GM19240 (cell line): ENCODE measurements at regions not wholly inside any gene's neighbourhood (a gene's known extent, or its start where the extent isn't known, plus 50 kb on each side); places are given as distances from the start of the nearest gene placed in this dataset.

ENCODE experiments used
- DNase-seq: peaks from one replicate; pipeline ENCODE4 v3.0.0; 2011; ENCODE audit warnings: low spot score; ENCODE audit not compliant: insufficient read length

- DNase-seq = no peak
Observed at GRCh38 chr22:48660790-48661740, 1166.6 kb downstream of the BRD1 start.

- DNase-seq = no peak
Observed at GRCh38 chr22:48660104-48660789, 1167.4 kb downstream of the BRD1 start.

DNA sequence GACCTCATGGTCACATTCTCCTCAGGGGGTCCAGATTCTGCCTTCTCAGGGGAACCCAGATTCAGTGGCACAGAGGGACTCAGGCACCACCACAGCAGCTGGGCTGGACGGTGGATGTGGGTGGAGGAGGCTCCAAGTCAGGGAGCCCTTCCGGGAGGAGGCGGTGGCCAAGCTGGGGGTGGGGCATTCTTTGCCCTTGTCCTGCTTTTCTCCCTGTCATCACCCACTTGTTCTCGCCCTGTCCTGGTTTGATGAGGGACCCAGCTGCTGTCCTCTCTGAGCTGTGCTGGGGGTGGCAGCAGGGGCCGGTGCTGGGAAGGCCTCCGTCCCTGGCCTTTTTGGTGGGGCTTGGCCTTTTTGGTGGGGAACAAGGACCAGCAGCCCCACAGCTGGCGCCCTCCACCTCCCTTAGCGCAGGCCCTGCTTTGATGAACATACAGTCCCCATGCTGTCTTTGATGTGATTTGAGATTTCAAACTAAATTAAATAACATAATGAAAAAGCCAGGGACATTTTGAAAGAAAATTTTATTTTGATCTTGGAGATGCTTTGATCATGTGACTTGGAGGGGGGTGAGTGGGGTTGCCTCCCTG lies 1168.2 kb downstream of the BRD1 start:
- no peak for DNase-seq

GRCh38 chr22:48658871-48659270 lies 1168.8 kb downstream of the BRD1 start:
- DNase-seq = no peak

DNA sequence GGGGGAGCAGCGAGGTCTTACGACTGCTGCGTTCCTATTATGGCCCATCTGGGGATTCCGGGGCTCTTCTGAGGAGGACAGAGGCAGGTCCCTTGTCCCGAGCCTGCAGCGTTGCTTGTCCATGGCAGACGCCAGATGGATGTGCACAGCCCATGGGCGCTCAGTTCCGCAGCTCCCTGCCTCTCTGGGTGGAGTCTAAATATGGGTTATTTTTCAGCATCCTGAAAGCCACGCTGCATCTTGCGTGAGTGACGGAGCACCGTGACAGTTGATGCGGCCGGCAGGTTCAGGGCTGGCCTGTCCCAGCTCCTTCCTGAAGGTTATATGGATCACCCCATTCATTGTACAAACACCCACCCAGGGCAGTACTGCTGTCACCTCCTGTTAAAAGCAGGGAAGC lies 1169.4 kb downstream of the BRD1 start:
- DNase-seq = no peak

DNA sequence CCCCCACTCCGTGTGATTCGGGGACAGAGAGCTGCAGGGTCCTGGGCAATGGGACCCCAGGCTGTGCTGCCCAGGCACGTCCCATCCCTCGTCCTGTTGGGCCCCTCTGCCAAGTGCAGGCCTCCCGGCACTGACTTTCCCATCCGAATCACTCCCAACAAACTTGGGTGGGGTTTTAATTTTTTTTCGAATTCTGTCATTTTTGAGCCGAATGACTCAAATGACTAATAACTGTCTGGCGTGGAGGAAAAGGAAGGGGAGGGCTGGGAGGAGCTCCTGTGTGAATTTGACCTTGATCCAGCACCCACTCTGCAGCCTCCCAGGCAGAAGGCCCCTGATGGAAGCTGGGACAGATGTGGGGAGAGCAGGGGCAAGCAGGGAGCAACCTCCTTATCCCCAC lies 1173.2 kb downstream of the BRD1 start:
- DNase-seq = no peak

- no peak for DNase-seq
Observed at GRCh38 chr22:48653929-48654328, 1173.7 kb downstream of the BRD1 start.

DNA sequence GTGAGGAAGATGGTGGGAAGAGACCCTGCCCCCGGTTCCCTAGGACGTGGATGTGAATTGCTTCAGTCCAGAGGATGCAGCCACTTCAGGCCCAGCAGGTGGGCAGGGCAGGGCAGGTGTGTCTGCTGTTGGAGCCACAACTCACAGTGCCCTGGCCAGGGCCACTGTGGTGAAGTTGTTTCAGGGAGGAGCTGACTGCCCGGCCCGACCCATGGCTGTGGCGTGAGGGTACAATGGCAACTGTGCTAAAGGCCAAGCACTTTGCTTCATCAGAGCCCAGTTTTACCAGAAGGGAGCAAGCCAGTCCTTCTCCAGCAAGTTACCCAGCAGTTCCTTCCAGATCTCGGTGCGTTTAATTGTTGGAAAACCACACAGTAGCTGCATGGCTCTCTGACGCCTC lies 1174.4 kb downstream of the BRD1 start:
- no peak for DNase-seq

- DNase-seq = no peak
Observed at GRCh38 chr22:48652796-48653195, 1174.9 kb downstream of the BRD1 start.

- DNase-seq = no peak
Observed at GRCh38 chr22:48651981-48652538, 1175.6 kb downstream of the BRD1 start.

GRCh38 chr22:48651036-48651890 lies 1176.4 kb downstream of the BRD1 start:
- DNase-seq = no peak

DNA sequence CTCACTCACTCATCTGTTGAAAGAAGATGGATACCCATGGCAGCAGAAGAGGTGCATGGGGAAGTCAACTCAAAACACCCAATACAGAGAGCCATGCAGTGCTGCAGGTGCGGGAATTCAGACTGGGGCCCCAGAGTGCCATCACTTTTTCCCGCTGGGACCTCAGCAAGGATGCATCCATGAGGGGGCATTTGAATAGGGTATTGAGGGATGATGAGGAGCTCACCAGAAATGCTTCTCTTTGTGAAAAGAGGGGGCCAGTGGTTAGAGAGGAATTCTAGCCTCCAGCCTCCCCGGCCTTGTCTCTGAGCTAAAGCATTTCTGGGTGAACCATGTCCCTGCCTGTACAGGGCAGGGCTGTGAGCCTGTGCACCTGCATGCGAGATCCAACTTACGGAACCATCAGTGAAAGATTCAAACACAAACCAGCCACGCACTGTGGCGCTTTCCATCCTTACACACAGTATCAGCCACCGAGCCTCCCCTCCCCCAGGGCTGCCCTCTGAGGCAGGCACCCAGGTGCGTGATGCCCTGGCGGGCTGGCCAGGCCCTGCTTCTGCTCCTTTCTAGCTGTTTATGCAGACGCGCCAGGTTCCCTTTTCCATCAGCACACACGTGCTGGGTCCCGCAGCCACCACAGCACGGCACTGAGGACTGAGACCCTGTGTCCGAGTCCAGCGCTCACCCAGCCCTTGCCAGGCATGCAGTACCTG lies 1177.2 kb downstream of the BRD1 start:
- DNase-seq = no peak

GRCh38 chr22:48649466-48649865 lies 1178.2 kb downstream of the BRD1 start:
- no peak for DNase-seq

- no peak for DNase-seq
Observed at GRCh38 chr22:48649031-48649430, 1178.6 kb downstream of the BRD1 start.

GRCh38 chr22:48647606-48648515 lies 1179.8 kb downstream of the BRD1 start:
- no peak for DNase-seq

- no peak for DNase-seq
Observed at GRCh38 chr22:48647051-48647450, 1180.6 kb downstream of the BRD1 start.

DNA sequence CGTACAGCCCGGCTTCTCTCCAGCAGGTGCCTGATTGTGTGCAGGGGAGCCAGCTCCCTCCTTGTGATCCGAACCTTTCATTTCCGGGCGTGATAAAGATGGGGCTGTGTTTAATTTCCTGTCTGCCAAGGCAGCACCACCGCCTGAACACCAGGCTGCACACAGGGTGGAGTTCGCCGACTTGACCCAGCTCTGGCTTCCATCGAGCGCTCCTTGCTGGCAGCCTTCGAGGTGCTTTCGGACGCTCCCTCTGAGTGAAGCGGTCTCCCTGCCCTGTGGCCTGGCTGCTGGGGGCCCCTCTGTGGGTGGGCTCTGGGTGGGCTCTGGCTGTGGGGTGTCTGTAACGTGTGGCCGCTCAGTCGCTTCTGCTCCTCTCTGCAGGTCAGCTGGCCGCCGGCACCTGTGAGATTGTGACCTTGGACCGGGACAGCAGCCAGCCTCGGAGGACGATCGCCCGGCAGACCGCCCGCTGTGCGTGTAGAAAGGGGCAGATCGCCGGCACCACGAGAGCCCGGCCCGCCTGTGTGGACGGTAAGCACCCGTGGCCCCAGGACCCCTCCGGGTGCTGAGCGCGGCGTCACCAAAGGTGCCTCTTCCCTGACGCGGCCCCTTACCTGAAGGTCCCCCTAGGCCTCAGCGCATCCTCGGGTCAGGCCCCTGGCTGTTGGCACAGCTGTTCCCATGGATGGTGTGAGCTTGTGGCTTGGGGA lies 1181.3 kb downstream of the BRD1 start:
- DNase-seq = no peak

GRCh38 chr22:48645766-48646165 lies 1181.9 kb downstream of the BRD1 start:
- DNase-seq = no peak

GRCh38 chr22:48644997-48645396 lies 1182.7 kb downstream of the BRD1 start:
- DNase-seq = no peak
